Hematopoietic multipotent progenitor cell treated with erythropoietin and hydrocortisone succinate and interleukin-3 and kit ligand, for 6 days (in vitro differentiated cells): ENCODE measurements at regions not wholly inside any gene's neighbourhood (a gene's known extent, or its start where the extent isn't known, plus 50 kb on each side); places are given as distances from the start of the nearest gene placed in this dataset.

Experiments used
- DNase-seq: peaks from one replicate; pipeline ENCODE4 v3.0.0-alpha.2; 2015

DNA sequence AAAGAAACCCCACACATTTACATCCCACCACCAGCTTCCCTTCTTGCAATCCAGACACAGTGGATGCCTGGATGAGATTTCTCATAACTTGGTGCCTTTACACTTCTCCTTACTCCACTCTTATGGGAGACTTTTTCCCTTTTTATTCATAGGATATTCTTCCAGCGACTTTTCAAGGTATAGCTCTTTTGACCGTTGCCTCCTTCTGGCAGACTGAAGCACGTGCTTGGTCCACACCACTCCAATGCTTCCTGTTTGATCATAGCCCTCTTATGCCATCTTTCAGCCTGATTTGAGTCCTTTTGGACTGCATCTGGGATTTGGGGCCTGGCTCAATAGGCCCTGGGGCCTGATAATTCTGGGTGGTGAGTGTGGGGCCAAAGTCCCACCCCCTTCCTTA, 87.7 kb downstream of the ERCC5 start:
- DNase-seq = no peak

DNA sequence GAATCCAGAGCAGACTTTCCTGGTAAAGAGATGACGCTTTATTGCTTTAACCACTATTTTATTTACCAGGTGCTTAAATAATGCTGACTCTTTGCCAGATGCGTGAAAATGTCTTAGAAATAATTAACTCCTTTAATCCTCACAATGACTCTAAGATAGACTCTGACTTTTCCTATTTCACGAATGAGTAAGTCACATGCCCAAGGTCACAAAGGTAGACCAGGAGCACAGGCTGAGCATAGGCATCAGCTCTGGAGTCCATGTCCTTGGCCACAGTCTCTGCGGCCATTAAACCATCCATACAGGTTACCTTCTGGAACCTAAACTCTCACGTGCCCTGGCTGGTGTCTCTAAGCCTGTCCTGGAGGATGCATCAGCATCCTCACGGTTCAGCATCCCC, 87.3 kb downstream of the ERCC5 start:
- no peak for DNase-seq

DNA sequence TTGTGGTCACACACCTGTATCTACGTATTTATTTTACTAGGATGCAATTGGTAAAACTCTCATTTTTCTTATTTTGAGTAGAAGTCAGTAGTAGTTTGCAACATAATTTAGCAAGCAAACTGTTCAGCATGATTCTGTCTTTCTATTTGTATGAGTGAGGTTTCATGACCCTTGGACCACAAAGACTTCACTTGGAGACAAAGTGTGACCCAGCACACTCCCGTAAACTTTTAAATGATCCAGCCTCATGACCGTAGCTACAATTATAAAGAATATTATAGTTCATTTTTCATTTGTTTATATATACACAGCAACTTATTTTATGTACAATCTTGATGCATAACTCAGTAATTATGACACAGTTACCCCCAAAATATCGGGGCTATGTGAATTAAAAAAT, 86.5 kb downstream of the ERCC5 start:
- DNase-seq = no peak

DNA sequence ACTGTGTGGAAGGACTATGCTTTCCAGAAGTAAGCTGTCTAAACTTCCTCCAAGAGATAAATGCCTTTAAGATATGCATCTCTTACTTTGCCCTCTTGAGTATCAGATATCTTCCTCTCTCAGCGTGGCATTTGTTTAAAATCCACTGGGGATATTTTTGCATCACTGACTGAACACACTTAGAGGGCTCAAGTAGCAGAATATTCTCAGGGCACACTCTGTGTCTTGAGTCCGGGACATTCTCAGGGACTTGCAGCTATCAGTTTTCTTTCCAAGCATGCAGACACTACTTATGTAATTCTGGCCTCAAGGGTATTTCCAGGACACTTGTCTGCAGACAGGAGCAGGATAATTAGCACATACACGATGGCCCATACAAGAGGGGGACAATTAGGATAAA, 84.7 kb downstream of the ERCC5 start:
- no peak for DNase-seq

DNA sequence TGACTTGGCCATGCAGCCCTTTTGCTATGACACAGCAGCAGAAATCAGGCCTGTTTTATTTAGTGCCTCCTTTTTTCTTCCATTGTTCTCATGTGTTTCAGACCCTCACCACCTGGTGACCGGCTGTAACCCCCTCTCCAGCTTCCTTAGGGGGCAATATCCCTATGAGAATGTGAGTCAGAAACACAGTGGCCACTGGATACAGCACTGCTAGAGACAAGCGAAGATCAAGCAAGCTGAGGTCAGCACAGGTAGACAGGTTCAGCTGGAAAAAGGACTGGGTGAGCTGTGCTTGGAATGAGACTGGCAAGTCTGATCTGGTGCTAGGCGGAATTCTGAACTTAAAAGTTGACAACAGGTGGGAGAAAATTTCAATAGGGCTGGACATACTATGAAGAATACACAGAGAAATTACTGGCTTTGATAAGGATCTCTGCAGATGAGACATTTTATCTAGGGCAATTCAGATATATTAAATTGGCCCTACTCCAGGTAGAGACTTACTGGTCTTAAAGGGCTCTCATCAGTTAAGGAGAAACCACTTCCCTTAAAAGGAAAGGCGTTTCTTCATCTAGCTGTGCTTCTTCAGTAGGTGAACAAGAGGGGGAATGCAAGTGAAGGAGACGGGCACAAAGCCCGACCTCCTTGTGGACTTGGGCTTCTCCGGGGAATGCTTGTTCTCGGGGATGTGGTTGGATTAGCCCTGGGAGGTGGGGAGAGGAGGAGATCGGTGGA, 83.3 kb downstream of the ERCC5 start:
- peak; percentile 67 for DNase-seq
